ENCODE measurements at regions not wholly inside any gene's neighbourhood (a gene's known extent, or its start where the extent isn't known, plus 50 kb on each side); places are given as distances from the start of the nearest gene placed in this dataset.

- H3K27ac ChIP-seq: no peak overlapping the region
- intact Hi-C loops (cut with DNase I): no loop called here
- no peak for TF ChIP-seq POLR2AphosphoS5 (IDR thresholded peaks at IDR 0.05)
- TF ChIP-seq POLR2A (IDR thresholded peaks at IDR 0.05): no peak
- TF ChIP-seq CTCF (IDR thresholded peaks at IDR 0.05): no peak
- no peak for TF ChIP-seq EP300 (IDR thresholded peaks at IDR 0.05)
Observed at GRCh38 chr7:145860809-145861208, 255.8 kb upstream of the CNTNAP2 start.

DNA sequence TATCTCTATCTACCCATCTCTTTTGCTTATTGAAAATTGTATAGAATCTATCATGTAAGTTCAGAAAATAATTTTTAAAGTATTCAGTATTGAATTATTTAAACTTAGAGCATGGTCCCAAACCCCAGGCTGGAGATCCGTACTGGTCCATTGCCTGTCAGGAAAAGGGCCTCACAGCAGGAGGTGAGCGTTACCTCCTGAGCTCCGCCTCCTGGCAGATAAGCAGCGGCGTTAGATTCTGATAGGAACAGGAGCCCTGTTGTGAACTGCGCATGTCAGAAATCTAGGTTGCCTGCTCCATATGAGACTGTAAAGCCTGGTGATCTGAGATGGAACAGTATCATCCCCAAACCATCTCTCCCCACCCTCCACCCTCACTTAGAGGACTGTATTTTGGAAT, 266.0 kb upstream of the CNTNAP2 start:
- no peaks in the 10 kb centered on the region for H3K36me3 ChIP-seq
- no peaks in the 10 kb centered on the region for H3K4me1 ChIP-seq
- no peak overlapping the region for H3K4me3 ChIP-seq
- intact Hi-C loops (cut with DNase I): no loop called here
- H3K9me3 ChIP-seq: no peaks in the 10 kb centered on the region
- DNase-seq: no peak
- TF ChIP-seq POLR2AphosphoS5 (IDR thresholded peaks at IDR 0.05) (no peak), POLR2A (IDR thresholded peaks at IDR 0.05) (no peak), CTCF (IDR thresholded peaks at IDR 0.05) (no peak), EP300 (IDR thresholded peaks at IDR 0.05) (no peak)
- 81 to 84% methylated on average over 6 of the region's 6 CpGs for WGBS, 2 donors
- H3K27me3 ChIP-seq: no peaks in the 10 kb centered on the region
- H3K27ac ChIP-seq: no peak overlapping the region

More at GRCh38 chr7:145860809-145861208, 255.8 kb upstream of the CNTNAP2 start:
- H3K9me3 ChIP-seq: peaks cover 0 to 15% (median 0%) of the 10 kb centered on the region in 4 donors
- H3K4me3 ChIP-seq: no peak overlapping the region
- H3K36me3 ChIP-seq: no peaks in the 10 kb centered on the region
- WGBS, 2 donors: 69 to 72% methylated on average over 1 of the region's 1 CpG
- H3K4me1 ChIP-seq: no peaks in the 10 kb centered on the region
- DNase-seq: no peak
- no peaks in the 10 kb centered on the region for H3K27me3 ChIP-seq

GRCh38 chr7:145848691-145849090, 267.9 kb upstream of the CNTNAP2 start:
- Histone ChIP-seq H3K36me3 (no peaks in the 10 kb centered on the region), H3K9me3 (no peaks in the 10 kb centered on the region), H3K27ac (no peak overlapping the region), H3K27me3 (no peaks in the 10 kb centered on the region), H3K4me1 (no peaks in the 10 kb centered on the region), H3K4me3 (no peak overlapping the region)
- no peak for DNase-seq
- intact Hi-C loops (cut with DNase I): no loop called here
- TF ChIP-seq POLR2A (IDR thresholded peaks at IDR 0.05): no peak
- 63 to 71% methylated on average over 1 of the region's 1 CpG for WGBS, 2 donors

DNA sequence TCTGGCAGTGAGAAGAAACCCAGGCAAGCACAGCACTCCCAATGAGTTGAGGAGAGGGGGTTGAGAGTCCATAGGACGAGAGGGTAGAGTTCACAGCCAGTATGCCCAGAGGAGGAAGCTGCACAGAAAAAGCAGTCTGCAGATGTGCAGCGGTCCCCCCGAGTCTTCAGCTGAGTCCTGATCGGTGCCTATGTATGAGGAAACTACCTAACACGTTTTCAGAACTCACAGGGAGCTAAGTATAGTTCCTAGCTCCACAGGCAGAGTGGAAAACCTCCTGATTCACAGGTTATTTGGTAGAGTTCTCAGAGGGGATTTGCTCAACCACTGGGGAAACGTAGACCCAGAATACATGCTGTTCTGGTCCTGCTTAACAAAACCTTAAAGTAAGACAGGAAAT, 271.3 kb upstream of the CNTNAP2 start:
- no peak for DNase-seq
- Histone ChIP-seq H3K9me3 (no peaks in the 10 kb centered on the region), H3K27ac (no peak overlapping the region), H3K36me3 (no peaks in the 10 kb centered on the region), H3K4me3 (no peak overlapping the region), H3K27me3 (no peaks in the 10 kb centered on the region), H3K4me1 (no peaks in the 10 kb centered on the region)
- WGBS, 2 donors: 59 to 67% methylated on average over 6 of the region's 6 CpGs
- TF ChIP-seq CTCF (IDR thresholded peaks at IDR 0.05) (no peak), POLR2A (IDR thresholded peaks at IDR 0.05) (no peak), EP300 (IDR thresholded peaks at IDR 0.05) (no peak), POLR2AphosphoS5 (IDR thresholded peaks at IDR 0.05) (no peak)
- intact Hi-C loops (cut with DNase I): no loop called here

GRCh38 chr7:145839814-145840213, 276.8 kb upstream of the CNTNAP2 start:
- Histone ChIP-seq H3K27me3 (no peaks in the 10 kb centered on the region), H3K9me3 (no peaks in the 10 kb centered on the region), H3K36me3 (no peaks in the 10 kb centered on the region), H3K4me1 (no peaks in the 10 kb centered on the region), H3K4me3 (no peak overlapping the region), H3K27ac (no peak overlapping the region)
- intact Hi-C loops (cut with DNase I): no loop called here
- WGBS, 2 donors: 89 to 91% methylated on average over 1 of the region's 1 CpG
- no peak for DNase-seq
- TF ChIP-seq EP300 (IDR thresholded peaks at IDR 0.05): no peak
- TF ChIP-seq POLR2AphosphoS5 (IDR thresholded peaks at IDR 0.05): no peak
- no peak for TF ChIP-seq CTCF (IDR thresholded peaks at IDR 0.05)
- TF ChIP-seq POLR2A (IDR thresholded peaks at IDR 0.05): no peak

Data from sigmoid colon (tissue), 6 donors.